ENCODE measurements at regions not wholly inside any gene's neighbourhood (a gene's known extent, or its start where the extent isn't known, plus 50 kb on each side); places are given as distances from the start of the nearest gene placed in this dataset.

DNA sequence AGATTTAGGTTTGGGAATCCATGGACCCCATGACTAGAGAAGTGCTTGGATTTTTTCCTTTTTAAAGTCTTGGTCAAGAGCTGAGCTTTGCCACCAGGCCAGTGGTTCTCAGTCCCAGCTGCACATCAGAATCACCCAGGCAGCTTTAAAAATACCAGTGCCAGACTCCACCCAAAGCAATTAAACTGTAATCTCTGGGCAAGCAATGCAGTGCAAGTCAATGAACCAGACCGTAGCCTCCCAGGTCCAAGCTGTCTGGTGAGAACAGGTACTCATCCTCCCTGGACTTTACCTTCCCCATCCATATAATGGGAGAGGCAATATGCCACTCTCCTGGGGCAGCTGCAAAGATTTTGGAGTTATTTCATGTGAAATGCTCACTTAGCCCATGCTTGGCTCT lies 223.1 kb upstream of the CDH5 start:
- in situ Hi-C loops (cut with HindIII; ENCODE audit: low sequenced_read_pairs), result no loop called here
- TF ChIP-seq, protein P1, sequence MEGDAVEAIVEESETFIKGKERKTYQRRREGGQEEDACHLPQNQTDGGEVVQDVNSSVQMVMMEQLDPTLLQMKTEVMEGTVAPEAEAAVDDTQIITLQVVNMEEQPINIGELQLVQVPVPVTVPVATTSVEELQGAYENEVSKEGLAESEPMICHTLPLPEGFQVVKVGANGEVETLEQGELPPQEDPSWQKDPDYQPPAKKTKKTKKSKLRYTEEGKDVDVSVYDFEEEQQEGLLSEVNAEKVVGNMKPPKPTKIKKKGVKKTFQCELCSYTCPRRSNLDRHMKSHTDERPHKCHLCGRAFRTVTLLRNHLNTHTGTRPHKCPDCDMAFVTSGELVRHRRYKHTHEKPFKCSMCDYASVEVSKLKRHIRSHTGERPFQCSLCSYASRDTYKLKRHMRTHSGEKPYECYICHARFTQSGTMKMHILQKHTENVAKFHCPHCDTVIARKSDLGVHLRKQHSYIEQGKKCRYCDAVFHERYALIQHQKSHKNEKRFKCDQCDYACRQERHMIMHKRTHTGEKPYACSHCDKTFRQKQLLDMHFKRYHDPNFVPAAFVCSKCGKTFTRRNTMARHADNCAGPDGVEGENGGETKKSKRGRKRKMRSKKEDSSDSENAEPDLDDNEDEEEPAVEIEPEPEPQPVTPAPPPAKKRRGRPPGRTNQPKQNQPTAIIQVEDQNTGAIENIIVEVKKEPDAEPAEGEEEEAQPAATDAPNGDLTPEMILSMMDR (IDR thresholded peaks at IDR 0.05; ENCODE audit: low read depth, low read length, missing control alignments), result no peak
- DNase-seq (ENCODE audit: low read depth), result no peak
- H3K4me3 ChIP-seq (ENCODE audit: low read depth, low read length), result no peak overlapping the region

DNA sequence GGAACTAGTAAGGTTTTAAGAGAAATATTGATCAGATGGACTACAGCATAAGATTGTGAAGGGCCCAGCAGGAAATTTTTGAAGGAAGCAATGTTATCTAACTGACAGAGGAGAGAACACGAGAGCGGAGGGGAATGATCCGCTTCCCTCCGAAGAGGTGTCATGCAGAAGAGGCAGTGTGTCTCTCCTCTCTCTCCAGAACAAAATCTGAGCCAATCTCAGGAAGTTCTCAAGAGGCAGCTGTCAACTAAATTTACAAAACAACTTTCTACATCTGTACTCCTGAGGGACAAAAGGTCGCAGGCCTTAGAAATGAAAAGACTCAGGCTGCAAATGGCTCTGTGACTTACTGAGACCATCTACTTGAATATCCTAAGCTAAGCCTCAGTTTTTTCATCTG lies 224.6 kb upstream of the CDH5 start:
- TF ChIP-seq, protein P1 (IDR thresholded peaks at IDR 0.05; ENCODE audit: low read depth, low read length, missing control alignments), result no peak
- DNase-seq (ENCODE audit: low read depth), result no peak
- no peak overlapping the region for H3K4me3 ChIP-seq (ENCODE audit: low read depth, low read length)
- in situ Hi-C loops (cut with HindIII; ENCODE audit: low sequenced_read_pairs), result no loop called here

DNA sequence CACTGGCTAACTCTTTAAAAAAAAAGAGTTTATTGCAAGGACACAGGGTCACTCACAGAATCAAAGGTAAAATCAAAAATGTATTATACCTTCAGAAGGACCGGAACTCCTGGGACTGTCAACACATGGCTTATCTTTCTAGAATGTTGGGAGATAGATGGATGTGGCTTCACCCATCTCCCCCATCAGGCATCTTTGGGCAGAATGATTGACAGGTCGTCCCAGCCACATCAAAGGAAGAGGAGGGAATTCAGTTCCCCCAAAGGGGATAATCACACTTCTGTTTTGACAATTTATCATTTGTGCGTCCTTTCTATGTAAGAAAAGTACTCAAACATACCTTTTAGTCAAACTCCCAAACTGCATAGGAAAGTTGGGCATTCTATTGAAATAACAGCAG lies 228.6 kb upstream of the CDH5 start:
- TF ChIP-seq, protein P1 (IDR thresholded peaks at IDR 0.05; ENCODE audit: low read depth, low read length, missing control alignments), result no peak
- DNase-seq (ENCODE audit: low read depth), result no peak
- H3K4me3 ChIP-seq (ENCODE audit: low read depth, low read length), result no peak overlapping the region
- in situ Hi-C loops (cut with HindIII; ENCODE audit: low sequenced_read_pairs), result no loop called here

DNA sequence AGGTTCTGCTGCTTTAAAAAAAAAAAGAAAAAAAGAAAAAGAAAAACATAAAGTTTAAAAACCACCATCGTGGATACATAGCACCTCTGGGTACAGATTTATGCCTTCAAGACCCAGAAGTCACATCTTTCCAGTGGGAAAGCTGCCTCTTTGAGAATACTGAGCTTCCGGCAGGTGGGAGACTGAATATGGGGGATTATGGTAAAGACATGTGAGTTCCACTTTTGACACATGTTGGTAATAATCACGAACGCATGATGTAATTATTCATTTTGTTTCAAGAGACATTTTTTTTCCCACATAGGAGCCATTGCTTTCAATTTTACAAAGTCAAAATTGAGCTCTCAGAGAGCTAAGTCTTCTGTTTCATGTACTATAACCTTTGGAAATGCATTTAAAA lies 229.7 kb upstream of the CDH5 start:
- in situ Hi-C loops (cut with HindIII; ENCODE audit: low sequenced_read_pairs), result no loop called here
- TF ChIP-seq, protein P1 (IDR thresholded peaks at IDR 0.05; ENCODE audit: low read depth, low read length, missing control alignments), result no peak
- no peak overlapping the region for H3K4me3 ChIP-seq (ENCODE audit: low read depth, low read length)
- no peak for DNase-seq (ENCODE audit: low read depth)

DNA sequence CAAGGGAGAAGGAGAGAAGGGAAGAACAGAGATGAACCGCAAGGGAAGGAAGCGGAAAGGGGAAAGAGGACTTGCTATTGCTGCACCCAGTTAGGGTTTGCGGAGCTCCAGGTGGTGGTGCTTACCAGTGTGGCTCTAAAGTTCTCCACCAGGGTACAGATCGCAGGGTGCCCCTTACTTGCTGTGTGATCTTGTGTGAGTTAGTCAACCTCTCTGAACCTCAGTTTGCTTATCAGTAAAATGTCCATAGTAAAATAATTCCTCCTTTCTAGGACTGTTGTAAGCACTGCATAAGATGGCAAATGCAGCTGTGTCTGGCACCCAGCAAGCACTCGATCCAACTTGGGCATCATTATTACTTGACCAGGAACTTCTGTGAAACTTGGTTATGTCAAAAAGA lies 230.7 kb upstream of the CDH5 start:
- no peak for DNase-seq (ENCODE audit: low read depth)
- TF ChIP-seq, protein P1 (IDR thresholded peaks at IDR 0.05; ENCODE audit: low read depth, low read length, missing control alignments), result no peak
- in situ Hi-C loops (cut with HindIII; ENCODE audit: low sequenced_read_pairs), result no loop called here

DNA sequence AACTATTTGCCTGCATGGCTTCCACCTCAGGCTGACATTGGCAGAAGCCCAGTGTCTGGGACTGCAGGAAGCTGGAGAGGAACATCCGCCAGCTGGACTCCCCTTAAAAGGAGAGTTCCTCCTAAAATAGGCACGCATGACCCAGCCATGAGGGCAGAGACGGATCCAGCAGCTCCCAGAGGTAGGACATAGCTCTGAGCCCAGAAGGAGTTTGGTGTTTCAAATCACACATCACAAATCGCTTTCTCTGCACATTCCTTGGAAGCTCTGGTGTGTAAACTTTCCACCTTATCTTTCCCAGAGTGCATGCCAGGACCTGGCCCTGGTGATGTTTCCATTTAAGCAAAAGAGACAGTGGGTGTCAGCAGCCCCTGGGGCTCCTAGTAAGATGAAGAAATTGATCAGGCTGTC lies 231.1 kb upstream of the CDH5 start:
- DNase-seq (ENCODE audit: low read depth), result peak; percentile 53
- TF ChIP-seq, protein P1 (IDR thresholded peaks at IDR 0.05; ENCODE audit: low read depth, low read length, missing control alignments), result no peak
- in situ Hi-C loops (cut with HindIII; ENCODE audit: low sequenced_read_pairs), result no loop called here
- no peak overlapping the region for H3K4me3 ChIP-seq (ENCODE audit: low read depth, low read length)

More for the DNA sequence above, 230.7 kb upstream of the CDH5 start:
- no peak overlapping the region for H3K4me3 ChIP-seq (ENCODE audit: low read depth, low read length)

DNA sequence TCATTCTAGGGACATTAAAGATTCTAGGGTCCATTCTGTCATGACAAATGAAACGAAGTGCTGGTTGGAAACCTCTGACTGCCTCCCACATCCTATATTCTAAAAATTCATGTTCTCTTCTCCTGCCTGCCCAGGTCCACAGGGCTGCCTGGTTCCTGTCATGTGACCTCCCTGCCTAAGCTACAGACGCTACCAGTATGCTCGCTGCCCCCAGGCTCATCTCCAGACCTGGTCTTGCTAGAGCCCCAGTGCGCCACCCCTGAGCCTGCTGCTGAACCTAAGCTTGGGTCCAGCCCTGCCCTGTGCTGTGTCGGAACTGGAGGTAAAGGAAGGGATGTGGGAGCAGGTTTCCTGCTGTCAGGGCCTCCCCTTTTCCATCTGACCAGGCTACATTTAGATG lies 231.6 kb upstream of the CDH5 start:
- in situ Hi-C loops (cut with HindIII; ENCODE audit: low sequenced_read_pairs), result loop anchor here (5.0 kb wide), 2 partner anchors 82 to 132 kb away; no protein-coding TSS in a partner anchor
- H3K4me3 ChIP-seq (ENCODE audit: low read depth, low read length), result no peak overlapping the region
- TF ChIP-seq, protein P1 (IDR thresholded peaks at IDR 0.05; ENCODE audit: low read depth, low read length, missing control alignments), result no peak
- no peak for DNase-seq (ENCODE audit: low read depth)

Data from astrocyte of the cerebellum (primary cell).